Brain pericyte (primary cell): ENCODE measurements at regions not wholly inside any gene's neighbourhood (a gene's known extent, or its start where the extent isn't known, plus 50 kb on each side); places are given as distances from the start of the nearest gene placed in this dataset.
"Not testable (repeated sequence)": the region's sequence is repeated elsewhere in the genome, so short reads cannot be mapped to it uniquely, and the experiment has no call there.

Source experiments
- DNase-seq: peaks from one replicate; pipeline ENCODE4 v3.0.0-alpha.2; 2012; ENCODE audit warnings: low read depth, low spot score

DNA sequence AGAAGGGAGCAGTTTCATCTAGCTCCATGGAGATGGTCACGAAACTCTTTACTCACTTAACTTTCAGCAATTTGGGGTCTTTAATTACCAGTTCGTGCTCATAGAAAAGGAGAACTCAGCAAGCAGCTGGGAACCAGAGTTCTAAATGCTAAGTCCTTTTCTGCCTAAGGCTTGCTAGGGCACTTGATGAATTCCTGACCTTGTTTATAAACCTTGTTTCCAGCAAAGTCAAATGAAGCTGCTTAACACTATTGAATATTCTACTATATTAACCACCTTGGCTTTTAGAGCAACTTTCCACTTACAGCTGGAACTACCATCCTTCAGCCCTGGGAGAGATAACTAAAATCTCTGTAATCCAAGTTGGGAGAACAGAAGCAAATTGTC lies 79.5 kb upstream of the TSC22D2 start:
- DNase-seq, result no peak

DNA sequence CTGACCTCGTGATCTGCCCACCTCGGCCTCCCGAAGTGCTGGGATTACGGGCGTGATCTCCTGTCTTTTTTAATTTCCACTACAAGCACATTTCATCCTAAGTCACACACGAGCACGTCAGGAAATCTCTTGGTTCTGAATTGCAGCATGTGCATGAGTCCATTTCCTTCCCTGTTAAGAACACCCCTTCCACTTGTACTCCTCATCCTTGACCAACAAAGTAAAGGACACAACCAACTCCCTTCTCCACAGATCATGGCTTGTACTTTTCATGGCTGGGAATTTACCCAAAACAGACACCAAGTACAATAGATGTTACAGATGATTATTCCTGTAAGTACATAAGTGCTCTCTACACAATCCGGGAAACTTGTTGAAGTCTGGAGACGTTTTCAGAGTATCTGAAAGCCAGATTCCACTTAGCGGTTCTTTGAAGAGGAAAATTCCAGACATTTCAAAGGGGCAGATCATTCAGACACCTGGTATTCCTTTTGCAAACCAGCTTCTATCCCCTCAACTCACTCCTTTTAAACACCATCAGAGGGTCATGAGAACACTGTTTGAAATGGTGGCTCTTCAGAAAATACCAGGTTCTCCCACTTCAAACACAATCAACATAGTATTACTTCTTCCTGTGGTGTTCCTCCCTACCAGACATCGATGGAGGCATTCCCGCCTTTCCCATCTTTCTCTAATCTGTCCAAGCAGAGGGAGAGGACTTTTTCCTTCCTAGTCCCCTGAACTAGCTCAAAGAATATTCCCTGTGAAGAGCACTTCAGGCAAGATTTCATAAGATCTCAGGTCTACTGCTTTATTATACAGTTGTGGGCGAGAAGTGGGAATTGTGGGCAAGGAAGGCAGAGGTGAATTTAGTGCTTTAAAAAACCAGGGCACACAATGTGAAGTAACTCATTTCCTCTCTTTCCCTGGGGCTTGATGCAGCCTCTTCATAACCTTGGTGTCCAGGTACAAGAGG lies 80.1 kb upstream of the TSC22D2 start:
- DNase-seq, result no peak

DNA sequence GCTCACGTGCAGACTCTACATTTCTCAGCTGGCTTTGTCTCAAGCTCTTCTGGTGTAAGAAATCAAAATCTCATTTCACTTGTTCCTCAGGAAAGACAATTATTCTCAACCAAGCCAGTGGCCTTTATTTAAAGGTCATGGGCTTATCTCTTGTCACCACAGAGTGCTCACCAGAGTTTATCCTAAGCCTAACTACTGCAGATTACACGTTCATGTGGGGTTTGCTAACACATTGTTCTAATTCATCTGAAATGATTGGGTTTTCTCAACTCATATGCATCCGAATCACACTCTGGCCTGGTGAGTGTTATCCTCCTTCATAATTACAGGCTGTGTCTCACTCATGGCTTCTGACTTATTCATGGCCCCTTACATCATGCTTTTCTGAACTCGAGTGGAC lies 83.3 kb upstream of the TSC22D2 start:
- no peak for DNase-seq

DNA sequence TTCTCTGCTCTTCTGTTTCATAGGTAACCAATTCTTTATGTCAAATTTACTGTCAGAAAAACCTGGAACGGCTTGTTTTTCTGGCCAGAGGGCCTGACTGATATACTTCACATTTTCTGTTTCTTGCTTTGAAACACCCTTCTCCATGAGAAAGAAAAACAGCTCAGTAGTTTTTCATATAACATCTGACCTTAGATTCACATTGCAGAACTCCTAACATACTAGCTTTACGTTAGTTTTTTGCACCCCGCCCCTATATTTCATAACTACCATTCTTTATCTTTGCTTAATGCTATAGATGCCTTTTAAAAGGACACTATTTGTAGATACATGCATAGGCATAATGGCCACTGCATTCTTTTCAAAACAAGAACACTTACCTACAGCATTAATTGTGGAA lies 83.9 kb upstream of the TSC22D2 start:
- no peak for DNase-seq

DNA sequence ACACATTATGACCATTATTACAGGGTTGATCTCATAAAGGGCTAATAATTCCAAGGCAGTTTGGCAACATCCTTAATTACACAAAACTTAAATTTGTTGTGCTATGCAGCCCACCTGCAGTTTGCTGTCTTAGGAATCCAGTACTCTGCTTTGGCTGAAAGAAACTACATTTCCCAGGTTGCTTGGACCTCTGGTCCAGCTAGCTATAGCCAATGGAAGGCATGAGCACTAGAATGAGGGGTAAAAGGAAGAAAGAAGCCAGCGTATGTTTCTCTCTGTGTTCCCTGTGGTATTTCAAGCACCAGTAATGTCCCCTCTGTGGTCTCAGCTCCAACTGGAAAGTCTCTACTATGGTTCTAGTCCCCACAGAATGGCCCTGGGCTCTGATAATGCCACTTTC lies 84.3 kb upstream of the TSC22D2 start:
- no peak for DNase-seq

- DNase-seq, result not testable (repeated sequence)
These were observed 85.0 kb upstream of the TSC22D2 start for GRCh38 chr3:150323091-150323490.

DNA sequence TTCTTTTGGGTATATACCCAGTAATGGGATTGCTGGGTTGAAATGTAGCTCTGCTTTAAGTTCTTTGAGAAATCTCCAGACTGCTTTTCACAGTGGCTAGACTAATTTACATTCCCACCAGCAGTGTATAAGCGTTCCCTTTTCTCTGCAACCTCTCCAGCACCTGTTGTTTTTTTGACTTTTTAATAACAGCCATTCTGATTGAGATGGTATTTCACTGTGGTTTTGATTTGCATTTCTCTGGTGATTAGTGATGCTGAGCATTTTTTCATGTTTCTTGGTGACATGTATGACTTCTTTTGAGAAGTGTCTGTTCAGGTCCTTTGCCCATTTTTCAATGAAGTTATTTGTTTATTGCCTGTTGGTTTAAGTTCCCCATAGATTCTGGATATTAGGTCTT lies 87.1 kb upstream of the TSC22D2 start:
- DNase-seq, result not testable (repeated sequence)

GRCh38 chr3:150319900-150320299 lies 88.2 kb upstream of the TSC22D2 start:
- peak; percentile 24 for DNase-seq

GRCh38 chr3:150317469-150317868 lies 90.6 kb upstream of the TSC22D2 start:
- no peak for DNase-seq

GRCh38 chr3:150315721-150316120 lies 92.4 kb upstream of the TSC22D2 start:
- DNase-seq, result no peak

GRCh38 chr3:150314248-150315004 lies 93.7 kb upstream of the TSC22D2 start:
- DNase-seq, result no peak

DNA sequence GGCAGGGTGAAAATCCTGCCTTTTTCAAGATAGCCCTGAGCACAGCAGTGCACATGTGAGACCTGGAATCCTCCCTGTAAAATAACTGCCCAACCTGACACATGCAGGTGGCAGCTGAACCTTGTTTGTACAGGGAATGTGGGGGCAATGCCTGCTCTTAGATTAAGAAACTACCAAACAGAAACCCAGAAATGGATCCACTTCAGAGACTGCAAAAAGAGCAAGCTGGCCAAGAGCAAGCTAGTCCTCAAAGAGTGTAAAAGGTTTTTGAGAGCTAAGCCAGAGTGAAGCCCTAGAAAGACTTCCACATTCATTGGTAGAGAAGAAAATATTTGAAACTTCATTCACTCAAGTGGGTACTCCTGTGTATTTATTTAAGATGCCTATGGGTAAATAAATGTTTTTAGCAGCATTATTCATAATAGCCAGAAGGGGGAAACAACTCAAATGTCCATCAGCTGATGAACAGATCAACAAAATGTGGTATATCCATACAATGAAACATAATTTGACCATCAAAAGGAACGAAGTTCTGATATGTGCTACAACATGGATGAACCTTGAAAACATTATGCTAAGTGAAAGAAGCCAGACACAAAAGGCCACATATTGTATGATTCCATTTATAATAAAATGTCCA lies 96.0 kb upstream of the TSC22D2 start:
- no peak for DNase-seq

- no peak for DNase-seq
These were observed 96.9 kb upstream of the TSC22D2 start for GRCh38 chr3:150311156-150311555.

- no peak for DNase-seq
These were observed 98.5 kb upstream of the TSC22D2 start for GRCh38 chr3:150309557-150309956.

GRCh38 chr3:150309257-150309542 lies 98.9 kb upstream of the TSC22D2 start:
- DNase-seq, result no peak

DNA sequence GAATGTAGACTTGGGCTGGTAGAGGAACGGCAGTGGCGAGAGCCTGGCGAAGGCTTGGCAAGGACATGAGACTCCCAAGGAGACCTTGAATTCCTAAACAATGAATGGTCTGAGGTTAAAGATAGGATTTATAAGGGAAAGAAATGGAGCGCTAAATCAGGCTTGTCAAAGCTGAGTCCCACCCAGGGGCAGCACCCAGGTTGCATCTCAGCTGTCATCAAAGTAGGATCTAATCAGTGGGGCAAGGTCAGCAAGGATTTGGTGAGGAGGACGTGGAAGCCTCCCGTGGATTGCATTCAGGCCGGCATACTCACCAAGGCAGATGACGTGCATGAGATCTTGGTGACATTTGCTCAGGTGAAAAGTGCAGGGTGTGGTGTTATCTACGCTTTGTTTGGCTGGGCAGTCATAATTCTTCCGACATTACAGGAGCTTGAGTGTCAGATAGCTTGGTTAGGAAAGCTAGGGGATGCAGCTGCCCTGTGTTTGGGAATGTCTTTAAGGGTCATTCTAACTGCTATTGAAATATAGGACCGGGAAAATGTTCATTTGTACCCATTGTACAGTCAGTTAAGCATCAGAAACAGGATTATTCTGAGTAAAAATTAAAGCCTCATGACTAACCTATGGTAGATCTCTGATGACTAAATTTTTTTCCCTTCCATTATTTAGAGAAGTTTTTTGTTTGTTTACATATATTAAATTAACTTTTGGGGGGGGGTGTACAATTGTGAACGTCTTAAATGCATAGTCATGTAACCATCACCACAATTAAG lies 99.4 kb upstream of the TSC22D2 start:
- DNase-seq, result no peak

DNA sequence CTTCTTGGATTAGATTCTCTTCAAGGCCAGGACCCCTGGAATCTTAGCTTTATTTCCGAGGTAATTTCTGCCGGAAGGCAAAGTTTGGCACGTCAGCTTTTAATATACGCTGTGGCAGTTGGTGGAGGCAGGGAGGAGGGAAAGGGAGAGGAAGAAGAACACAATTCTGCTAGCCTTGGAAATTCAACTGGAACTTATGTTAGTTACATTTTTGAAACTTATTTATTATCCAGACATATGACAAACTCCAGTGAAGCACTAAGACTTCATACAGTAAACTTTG lies 100.1 kb upstream of the TSC22D2 start:
- no peak for DNase-seq

- no peak for DNase-seq
These were observed 100.6 kb upstream of the TSC22D2 start for GRCh38 chr3:150307311-150308036.

DNA sequence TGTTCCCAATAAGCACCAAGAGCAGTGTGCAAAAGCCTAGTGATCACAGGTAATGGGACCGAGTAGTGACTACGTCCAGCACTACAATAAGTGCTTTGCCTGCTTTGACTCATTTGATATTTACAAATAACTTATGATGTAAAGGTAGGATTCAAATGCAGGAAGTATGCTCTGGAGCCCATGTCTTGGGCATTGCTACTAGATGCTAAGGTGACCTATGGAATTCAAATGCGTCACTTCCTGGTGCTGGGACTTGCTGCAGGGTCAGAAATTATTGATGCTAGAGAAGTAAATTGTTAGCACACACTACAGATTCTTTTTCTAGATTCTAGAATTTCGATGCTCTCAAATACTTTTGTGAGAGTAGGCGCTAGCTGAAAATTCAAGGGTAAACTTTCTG lies 101.2 kb upstream of the TSC22D2 start:
- DNase-seq, result no peak

DNA sequence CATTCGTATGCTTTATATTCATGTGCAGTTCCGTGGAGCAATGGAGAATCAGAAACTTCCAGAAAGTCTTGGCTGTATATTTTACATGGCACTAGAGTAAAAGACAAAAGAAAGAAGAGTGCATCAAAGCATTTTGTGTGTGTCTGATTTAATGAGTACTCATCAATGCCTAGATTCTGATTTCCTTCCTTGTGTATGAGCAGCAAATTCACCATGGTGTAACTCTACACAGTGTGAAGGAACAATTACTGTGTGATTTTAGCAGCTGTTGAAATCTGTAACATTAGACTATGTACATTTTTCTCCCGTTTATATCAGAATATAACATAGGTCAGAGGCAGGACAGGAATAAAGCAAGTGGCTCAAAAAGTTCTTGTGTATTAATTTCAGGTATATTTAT lies 102.0 kb upstream of the TSC22D2 start:
- DNase-seq, result no peak

GRCh38 chr3:150303768-150304167 lies 104.3 kb upstream of the TSC22D2 start:
- no peak for DNase-seq
